GM19240 (cell line): ENCODE measurements at regions not wholly inside any gene's neighbourhood (a gene's known extent, or its start where the extent isn't known, plus 50 kb on each side); places are given as distances from the start of the nearest gene placed in this dataset.

Experiments used
- DNase-seq: peaks from one replicate; pipeline ENCODE4 v3.0.0; 2011; ENCODE audit warnings: low spot score; ENCODE audit not compliant: insufficient read length

DNA sequence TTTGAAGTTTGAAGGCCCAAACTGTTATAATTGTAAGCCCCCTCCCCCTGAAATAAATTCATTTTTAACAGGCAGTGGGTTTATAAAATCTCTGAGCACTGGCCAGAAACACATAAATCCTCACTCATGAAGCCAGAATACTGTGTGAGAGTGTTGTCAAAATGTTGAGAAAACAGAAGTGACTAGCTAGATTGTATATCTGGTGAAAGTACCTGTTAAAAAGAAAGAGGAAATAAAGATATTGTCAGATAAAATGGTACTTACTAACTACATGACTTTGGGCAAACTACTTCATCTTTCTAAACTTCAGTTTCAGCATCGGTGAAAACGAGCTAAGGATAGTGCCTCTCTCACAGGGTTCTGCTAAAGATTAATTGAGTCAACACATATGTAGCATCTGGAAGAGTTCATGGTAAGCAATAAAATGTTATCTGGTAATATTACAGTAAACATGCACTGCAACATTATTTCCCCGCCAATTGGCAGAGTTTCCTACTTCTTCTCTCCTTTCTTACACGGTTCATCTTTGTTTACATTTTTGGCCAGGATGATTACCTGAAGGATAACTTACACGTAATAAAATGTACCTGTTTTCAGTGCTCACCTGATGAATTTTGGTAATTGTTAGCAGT lies 202.5 kb upstream of the CHRM2 start:
- no peak for DNase-seq

DNA sequence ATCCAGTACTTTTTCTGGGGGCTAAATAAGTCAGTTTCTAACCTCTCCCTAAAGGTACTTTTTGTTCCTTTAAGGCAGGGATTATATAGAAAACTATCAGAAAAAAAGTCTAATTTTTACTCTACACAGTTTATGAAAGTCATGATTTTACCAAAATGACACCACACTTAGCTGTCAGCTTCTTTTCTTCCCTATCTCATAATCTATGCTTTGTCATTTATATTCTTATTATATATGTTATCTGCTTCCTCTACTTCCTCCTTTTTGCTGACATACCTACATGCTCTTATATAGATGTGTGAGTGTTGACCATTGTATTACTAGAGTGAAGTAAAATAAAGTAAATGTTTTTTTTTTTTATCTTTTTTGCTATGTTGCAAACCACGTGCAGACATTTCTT lies 203.9 kb upstream of the CHRM2 start:
- no peak for DNase-seq

DNA sequence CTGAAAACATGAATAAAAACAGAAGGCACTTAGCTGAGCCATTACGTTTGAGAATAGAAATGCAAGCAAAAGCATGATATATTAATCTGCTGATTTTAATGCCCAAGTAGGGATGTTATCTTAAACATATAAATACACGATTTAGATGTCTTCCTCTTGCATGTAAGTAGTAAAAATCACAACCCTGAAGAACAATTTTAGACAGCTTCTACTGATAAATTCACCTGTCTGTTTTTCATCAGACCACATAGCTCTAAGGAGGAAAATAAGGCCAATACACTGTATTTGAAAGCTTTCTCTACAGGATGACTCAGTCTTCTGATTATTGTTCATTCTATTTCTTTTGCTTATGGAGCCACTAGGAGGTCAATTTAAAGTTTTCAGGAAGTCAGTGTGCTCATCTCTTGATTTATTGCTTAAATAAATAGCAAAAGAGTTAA lies 210.9 kb upstream of the CHRM2 start:
- no peak for DNase-seq

DNA sequence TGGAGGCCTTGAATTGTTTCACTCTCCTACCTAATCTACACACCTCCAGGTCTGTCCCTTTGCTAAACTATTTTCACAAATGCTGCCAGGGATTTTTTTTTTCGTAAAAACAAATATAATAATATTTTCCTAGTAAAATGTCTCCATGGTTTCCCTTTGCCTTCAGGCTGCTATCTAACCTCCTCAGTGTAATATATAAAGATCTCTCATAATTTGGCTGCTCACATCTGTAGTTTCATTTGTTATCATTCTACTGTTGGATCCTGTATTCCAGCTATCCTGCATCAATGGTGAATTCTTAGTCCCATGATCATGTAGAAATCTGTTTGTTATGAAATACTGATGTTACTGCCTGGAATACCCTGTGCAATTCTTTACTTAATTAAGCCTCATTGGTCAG lies 211.9 kb upstream of the CHRM2 start:
- DNase-seq = no peak

DNA sequence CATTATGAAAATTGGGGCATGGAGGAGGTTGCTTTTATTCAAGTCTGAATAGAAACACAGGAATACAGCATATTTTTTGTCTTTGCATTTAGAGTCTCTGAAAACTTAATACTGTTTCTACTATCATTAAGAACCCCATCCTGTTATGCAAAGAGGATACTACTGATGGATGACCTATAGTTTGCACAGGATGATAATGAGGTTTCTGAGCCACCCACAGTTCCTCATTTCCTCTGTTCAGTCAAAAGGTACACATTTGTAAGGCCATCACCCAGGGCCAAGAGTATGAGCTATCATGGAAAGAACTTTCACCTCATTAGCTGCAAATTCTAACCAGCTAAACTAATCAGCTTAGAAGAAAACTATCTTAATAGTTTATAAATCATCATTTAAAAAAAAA lies 213.0 kb upstream of the CHRM2 start:
- DNase-seq = no peak

DNA sequence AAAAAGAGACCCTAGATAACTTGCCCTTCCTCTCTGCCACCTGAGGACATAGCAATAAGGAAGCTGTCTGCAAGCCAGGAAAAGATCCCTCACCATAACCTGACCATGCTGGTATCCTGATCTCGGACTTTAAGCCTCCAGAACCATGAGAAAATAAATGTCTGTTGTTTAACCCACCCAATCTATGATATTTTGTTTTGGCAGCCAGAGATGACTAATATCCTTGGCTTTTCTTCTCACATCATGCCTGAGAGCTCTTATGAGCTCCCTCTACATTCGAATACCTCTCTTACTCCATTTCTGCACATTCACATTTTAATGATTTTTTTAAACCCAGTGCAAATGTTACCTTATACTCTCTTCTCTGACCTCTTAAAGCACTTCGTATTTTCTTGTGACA lies 214.0 kb upstream of the CHRM2 start:
- DNase-seq = no peak

DNA sequence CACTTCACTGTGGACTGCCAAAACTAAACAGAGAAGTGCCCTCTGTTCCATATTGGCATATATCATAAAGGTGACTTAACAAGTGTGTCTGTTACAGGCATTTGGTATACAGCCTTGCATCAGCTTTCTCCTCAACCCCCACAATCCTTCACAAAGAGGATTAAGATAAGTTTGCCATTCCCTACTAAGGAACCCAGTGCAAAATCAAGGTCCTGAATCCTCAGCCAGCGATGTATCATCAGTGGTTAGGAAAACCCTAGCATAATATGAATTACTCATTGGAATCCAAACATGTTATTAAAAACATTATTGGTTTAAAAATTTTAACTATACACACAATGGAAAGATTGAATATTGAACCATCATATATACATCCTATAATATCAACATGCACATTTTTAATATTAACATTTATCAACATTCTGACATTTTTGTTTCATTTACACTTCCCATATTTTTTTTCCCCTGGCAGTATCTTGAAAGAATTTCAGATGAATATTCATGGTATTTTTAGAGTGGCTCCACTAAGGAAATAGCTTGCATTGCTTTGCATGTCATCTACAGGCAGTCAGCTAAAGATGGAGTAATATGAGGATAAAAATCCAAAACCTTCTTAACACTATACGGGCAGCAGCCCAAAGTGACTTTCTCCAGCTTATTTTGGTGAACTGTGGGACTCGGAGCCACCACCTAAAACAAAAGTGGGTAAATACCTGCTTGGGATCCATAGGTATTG lies 215.6 kb upstream of the CHRM2 start:
- DNase-seq = no peak

DNA sequence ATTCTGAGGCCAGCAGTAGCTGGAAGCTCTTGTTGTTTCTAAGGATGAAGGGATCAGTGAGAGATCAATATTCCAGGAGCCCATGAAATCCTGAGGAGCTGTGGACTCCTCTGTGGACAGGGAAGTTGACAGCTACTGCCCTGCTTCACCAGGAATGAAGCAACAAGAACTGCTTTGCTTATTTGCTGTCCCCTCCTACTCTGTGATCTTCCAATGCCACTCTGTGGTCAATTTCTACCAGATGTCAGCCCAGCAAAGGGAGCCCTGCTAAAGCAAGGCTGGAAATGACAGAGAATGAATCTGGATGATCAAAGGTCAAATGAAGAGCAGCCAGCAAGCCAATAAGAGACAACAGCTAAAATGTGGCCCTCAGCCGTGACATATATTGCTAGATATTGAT lies 227.5 kb upstream of the CHRM2 start:
- no peak for DNase-seq

DNA sequence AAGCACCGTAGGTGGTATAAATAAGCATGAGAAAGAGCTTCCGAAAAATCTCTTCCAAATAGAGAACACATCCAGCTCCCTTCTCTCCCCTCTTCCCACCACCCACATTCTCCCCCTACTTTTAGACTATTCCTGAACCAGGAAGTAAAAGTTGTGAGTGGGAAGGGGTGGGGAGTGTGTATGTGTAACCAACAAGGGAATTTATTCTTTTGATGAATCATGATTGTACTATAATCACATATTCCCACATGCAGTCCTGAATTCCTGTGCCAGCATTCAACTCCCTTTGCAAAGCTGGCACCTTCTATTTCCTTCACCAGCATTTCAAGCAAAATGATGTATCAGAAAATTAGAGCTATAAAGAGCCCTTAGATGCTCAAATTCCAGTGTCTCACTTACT lies 230.6 kb upstream of the CHRM2 start:
- DNase-seq = no peak

DNA sequence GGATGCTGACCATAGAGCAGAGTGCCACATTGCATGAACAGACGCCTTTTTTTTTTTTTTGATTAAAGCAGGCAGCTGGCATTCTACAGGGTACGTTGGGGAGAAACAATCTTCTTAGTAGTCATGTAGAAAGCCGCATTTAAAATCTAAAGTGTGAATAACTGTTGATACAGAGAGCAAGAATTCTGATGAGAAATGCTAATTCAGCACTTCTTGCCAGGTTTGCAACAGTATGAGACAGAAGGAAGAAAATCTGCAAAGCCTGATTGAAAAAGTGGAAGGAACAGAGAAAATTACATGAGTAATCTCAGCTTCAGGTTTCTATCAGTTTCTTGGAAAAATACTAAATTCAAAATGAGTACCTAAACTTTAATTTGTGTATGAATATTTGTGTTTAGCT lies 232.7 kb upstream of the CHRM2 start:
- DNase-seq = no peak

DNA sequence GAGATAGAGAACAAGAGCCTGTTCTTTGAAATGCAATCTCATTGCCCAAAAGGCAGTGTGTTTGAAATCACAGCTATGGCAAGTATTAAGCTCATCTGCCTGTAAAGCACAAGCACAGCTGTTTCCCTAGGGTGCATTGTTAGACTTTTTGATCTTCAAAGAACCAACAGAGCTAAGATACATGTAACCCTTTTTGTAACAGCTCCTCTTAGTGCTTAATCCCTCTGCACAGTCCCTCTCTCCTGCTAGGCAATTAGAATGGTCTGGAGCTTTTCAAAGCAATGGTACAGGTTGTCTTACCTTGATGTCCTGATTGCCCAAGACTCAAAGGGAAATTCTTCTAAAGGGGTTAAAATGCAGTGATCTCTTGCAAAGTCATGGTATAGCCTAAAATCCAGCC lies 249.6 kb upstream of the CHRM2 start:
- no peak for DNase-seq

DNA sequence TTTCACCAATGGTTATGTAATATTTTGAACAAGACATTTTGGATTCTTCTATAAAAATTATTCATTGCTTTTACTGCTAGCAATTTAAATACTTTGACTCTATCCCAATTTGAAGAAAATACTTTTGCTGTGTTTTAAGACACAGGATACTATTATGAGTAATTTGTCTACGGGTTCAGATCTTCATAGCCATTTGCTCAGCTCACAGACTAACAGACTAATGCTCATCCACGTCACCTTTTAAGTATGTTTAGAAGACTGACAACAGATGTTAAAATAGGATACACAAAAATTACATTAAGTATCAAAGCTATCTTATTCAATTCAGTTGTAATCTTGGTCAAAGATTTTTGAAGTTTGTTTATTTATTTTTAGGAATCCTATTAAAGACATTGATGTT lies 251.3 kb upstream of the CHRM2 start:
- no peak for DNase-seq

DNA sequence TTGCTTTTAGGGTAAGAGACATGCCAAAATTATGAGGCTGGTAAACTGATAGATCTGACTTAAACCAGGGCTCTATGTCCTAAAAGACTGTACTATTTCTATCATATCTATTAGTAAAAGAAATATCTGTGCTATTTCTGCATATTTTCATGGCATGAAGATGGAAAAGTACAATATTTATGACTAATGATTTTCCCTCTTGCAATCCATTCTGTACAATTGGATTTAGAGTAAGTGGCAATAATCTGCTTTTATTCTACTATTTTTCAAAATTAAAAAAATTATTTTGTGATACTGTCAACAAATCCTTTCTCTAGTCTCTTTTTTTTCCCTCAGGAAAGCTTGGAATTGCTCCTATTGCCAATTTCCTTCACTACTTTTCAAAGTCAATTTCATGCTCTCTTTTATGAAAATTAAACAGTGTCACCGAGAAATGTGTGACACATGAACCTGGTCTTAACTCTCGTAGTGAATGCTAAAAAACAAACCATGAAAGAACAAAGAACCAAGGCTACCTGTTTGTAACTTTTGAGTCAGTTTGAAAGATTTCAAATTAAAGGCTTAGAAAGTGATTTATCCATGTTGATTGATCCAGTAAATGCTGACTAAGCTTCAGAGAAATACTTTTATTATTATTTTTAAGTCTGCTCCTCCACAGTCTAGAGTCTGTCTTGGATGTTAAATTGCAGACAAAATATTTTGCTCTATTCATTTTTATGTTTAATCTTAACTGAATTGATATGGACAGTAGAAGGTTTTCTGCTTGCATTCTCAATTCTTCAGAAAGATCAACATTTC lies 262.7 kb upstream of the CHRM2 start:
- DNase-seq = no peak

DNA sequence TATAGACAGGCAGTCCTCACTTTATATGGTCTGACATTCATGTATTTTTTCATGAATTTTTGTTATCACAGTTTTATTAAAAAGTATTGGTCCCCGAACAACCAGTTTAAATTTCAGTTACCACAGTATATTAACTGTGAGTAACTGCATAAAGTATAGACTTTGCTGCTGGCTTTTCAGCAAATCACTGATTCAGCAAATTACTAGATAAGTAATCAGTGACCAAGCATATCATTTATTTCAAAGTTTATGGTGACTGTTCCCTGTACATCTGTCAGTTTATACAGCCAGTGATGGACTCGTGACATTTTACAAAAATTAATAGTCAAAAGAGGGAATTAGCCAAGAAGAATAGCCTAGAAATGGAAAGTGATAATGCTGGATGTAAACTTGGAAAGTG lies 266.7 kb upstream of the CHRM2 start:
- DNase-seq = no peak

DNA sequence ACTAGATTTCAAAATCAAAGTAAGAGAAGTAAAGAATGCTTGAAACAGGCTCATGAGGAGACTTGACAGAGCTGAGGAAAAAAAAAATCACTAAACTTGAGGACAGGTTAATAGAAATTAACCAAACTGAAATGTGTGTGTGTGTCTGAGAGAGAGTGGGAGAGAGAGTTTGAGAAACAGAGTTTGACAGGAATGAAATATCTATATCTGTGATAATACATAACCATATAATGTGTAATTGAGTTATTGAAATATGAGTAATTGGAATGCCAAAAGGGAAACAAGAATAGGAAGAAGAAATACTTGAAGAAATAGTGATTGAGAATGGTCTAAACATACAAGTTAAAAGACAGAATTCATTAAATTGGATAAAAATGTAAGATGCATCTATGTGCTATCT lies 268.0 kb upstream of the CHRM2 start:
- DNase-seq = no peak

DNA sequence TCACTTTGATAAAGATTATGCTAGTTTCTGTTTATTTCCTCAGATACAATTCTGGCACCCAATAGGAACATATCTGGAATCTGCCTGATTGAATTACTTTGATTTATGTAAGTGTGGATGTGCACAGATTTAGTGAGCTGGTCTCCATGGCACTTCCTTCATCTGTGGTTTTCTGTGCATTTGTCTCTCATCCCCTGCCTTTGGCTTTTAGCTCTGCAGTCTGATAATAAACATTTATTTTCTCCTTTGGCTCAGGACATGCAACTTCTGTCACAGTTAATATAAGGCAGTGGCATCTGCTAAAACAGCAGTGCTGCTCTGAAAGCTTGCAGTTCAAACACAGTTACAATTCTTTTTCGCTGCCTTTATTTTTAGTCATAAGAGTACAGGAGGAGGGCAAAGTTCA lies 273.7 kb upstream of the CHRM2 start:
- DNase-seq = no peak

DNA sequence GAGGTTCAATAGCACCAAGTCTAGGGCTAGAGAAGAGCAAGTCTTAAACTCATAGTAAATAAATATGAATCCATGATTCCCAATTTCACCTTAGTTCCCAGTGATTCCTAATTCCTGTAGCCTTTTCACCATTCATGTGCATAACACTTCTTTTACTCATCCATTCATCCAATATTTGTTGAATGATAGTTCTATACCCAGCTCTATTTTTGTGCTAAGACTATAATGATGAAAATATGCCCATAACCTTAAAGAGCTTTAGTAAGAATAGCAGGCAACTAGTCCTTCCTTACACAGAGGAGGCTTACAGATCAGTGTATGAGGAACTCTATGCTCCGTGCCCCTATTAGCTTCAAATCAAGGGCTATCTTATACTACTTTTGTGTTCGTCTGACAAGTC lies 280.2 kb upstream of the CHRM2 start:
- DNase-seq = no peak

DNA sequence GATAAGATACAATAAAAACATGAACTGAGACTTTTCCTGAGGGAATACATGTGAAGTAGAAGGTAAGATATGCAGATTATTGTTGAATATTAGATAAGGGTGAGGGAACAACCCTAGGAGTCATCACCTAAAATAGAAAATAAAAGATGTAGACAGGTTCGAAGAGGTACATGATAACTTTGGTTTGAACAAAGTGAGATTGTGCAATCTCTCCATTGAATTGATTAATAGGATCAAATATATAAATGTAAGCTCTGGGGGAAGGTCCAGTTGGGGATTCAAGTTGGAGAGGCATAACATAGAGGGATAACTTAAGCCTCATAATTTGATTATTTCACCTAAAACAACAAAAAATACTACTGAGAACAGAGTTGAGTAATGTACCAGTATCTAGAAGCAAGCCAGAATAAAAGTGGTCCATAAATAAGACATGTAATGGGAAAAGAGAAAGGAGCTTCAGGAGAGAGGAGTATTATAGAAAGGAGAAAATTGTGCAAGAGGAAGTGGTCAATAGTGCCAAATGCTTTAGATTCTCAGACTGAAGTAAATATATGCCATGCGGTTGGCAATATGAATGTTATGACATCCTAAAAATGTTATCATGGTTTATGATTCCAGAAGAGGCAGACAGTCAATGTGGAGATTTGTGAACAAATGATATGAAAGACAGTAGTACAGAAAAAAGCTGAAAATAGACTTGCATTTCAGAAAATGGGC lies 282.3 kb upstream of the CHRM2 start:
- no peak for DNase-seq

DNA sequence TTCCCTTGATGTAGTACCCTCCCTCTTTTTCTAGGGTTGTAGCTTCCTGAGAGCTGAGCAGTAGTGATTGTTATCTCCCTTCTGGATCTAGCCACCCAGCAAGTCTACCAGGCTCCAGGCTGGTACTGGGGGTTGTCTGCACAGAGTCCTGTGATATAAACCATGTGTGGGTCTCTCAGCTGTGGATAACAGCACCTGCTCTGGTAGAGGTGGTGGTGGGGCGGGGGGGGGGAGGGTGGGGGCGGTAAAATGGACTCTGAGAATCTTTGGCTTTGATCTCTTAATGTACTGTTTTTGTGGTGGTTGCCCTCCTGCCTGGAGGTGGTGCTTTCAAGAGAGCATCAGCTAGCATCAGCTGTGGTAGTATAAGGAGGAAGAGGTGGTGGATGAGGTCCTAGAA lies 302.0 kb upstream of the CHRM2 start:
- DNase-seq = no peak

DNA sequence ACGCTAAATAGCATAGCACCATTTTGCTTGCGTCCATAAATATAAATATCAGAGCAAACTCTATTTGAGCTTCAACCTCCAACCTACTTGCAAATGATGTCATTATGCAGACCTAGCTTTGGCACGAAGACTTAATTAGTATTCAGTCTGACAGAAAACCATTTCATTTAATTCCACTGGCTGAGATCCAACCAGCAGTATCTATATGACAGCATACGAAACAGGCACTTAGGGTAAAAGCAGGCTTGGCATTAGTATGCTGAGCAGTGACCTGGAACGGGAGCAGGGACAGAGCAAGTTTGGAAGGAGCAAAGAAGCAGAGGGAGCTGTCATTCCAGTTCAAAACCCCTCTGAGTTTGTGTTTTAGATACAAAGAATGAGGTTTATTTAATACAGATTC lies 312.5 kb upstream of the CHRM2 start:
- no peak for DNase-seq

DNA sequence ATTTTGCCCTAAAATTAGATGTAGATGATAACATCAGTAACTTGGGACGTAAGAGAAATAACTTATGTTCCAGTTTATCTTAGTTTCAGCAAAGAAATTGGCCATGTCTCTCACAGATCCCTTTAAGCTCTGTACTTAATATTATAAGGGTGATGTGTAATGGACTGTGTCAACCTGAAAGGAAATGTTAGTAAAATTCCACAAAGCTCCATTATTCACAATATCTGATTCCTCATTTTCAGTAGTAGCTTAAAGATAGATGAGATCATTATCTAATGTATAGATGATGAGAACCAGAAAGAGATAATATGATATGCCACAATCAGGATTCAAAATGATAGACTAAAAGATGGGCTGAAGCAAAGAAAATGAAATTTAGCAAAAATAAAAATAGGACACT lies 316.8 kb upstream of the CHRM2 start:
- no peak for DNase-seq

DNA sequence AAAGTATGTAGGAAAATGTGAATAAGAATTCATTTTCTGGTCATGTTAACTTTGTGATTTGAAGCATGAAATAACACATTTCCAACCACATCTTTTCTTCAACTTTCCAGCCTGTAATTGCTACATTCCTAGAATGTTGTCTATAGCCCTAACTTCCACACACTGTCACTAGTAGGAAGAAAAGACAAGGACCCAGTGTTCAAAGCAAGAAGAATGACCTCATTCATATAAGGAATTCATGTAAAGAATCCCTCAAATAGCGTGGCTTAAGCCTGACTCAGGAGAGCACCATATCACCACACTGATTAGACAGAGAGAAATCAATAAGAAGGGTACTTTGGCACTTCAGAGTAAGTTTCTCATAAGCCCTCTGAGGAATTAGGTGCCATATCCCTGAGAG lies 318.7 kb upstream of the CHRM2 start:
- DNase-seq = no peak
